GM10266 (cell line): ENCODE measurements at regions not wholly inside any gene's neighbourhood (a gene's known extent, or its start where the extent isn't known, plus 50 kb on each side); places are given as distances from the start of the nearest gene placed in this dataset.

Experiments
- DNase-seq: peaks from one replicate; pipeline ENCODE4 v3.0.0; 2012; ENCODE audit errors: extremely low spot score
- CTCF ChIP-seq: IDR thresholded peaks from 2 replicates; pipeline ENCODE4 v1.5.1; 2012; ENCODE audit warnings: mild to moderate bottlenecking, low read depth; ENCODE audit not compliant: control insufficient read depth, insufficient read depth; ENCODE audit errors: missing control alignments

GRCh38 chr5:42216904-42217303, 206.3 kb upstream of the GHR start:
- DNase-seq = no peak
- no peak for TF ChIP-seq CTCF

- DNase-seq = no peak
- TF ChIP-seq CTCF = no peak
These were observed 205.4 kb upstream of the GHR start for GRCh38 chr5:42217791-42218190.

- TF ChIP-seq CTCF = no peak
- DNase-seq = no peak
These were observed 198.2 kb upstream of the GHR start for GRCh38 chr5:42225009-42225408.

GRCh38 chr5:42228279-42228678, 195.0 kb upstream of the GHR start:
- no peak for DNase-seq
- TF ChIP-seq CTCF = no peak

GRCh38 chr5:42230839-42231238, 192.4 kb upstream of the GHR start:
- no peak for DNase-seq
- no peak for TF ChIP-seq CTCF

GRCh38 chr5:42235241-42235640, 188.0 kb upstream of the GHR start:
- no peak for TF ChIP-seq CTCF
- DNase-seq = no peak

GRCh38 chr5:42235837-42236236, 187.4 kb upstream of the GHR start:
- TF ChIP-seq CTCF = no peak
- DNase-seq = no peak
